Ammon's horn (tissue), 1 donor: ENCODE measurements at regions not wholly inside any gene's neighbourhood (a gene's known extent, or its start where the extent isn't known, plus 50 kb on each side); places are given as distances from the start of the nearest gene placed in this dataset.

Experiments
- DNase-seq: peaks from one replicate; pipeline ENCODE4 v3.0.0-alpha.2; 2016; ENCODE audit warnings: low spot score

- DNase-seq, result no peak
Observed at GRCh38 chr2:145022666-145023333, 502.9 kb upstream of the ZEB2 start.

GRCh38 chr2:145021962-145022665 is 502.2 kb upstream of the ZEB2 start:
- no peak for DNase-seq

GRCh38 chr2:145020694-145021093 is 500.8 kb upstream of the ZEB2 start:
- no peak for DNase-seq

GRCh38 chr2:145020139-145020538 is 500.2 kb upstream of the ZEB2 start:
- DNase-seq, result no peak

- no peak for DNase-seq
Observed at GRCh38 chr2:145018502-145018901, 498.6 kb upstream of the ZEB2 start.

- no peak for DNase-seq
Observed at GRCh38 chr2:145017149-145017548, 497.2 kb upstream of the ZEB2 start.

- DNase-seq, result no peak
Observed at GRCh38 chr2:145016711-145017110, 496.8 kb upstream of the ZEB2 start.

GRCh38 chr2:145015561-145015960 is 495.6 kb upstream of the ZEB2 start:
- DNase-seq, result no peak

- DNase-seq, result no peak
Observed at GRCh38 chr2:145012806-145013205, 492.9 kb upstream of the ZEB2 start.

GRCh38 chr2:145012214-145012670 is 492.3 kb upstream of the ZEB2 start:
- no peak for DNase-seq

- no peak for DNase-seq
Observed at GRCh38 chr2:145010635-145011034, 490.7 kb upstream of the ZEB2 start.

GRCh38 chr2:145007960-145008263 is 488.0 kb upstream of the ZEB2 start:
- no peak for DNase-seq

- peak; percentile 17 for DNase-seq
Observed at GRCh38 chr2:145007093-145007959, 487.4 kb upstream of the ZEB2 start.

- DNase-seq, result no peak
Observed at GRCh38 chr2:145002624-145003023, 482.7 kb upstream of the ZEB2 start.

GRCh38 chr2:145000376-145000775 is 480.5 kb upstream of the ZEB2 start:
- DNase-seq, result no peak

GRCh38 chr2:144999936-145000335 is 480.0 kb upstream of the ZEB2 start:
- DNase-seq, result no peak

- DNase-seq, result no peak
Observed at GRCh38 chr2:144999071-144999875, 479.4 kb upstream of the ZEB2 start.

GRCh38 chr2:144998435-144998834 is 478.5 kb upstream of the ZEB2 start:
- no peak for DNase-seq

GRCh38 chr2:144996225-144996795 is 476.4 kb upstream of the ZEB2 start:
- no peak for DNase-seq

- no peak for DNase-seq
Observed at GRCh38 chr2:144995482-144995881, 475.6 kb upstream of the ZEB2 start.

GRCh38 chr2:144990661-144991060 is 470.7 kb upstream of the ZEB2 start:
- DNase-seq, result peak; percentile 75
